ENCODE measurements at regions not wholly inside any gene's neighbourhood (a gene's known extent, or its start where the extent isn't known, plus 50 kb on each side); places are given as distances from the start of the nearest gene placed in this dataset.
"Not testable (repeated sequence)": the region's sequence is repeated elsewhere in the genome, so short reads cannot be mapped to it uniquely, and the experiment has no call there.

GRCh38 chr16:86718118-86718517 is 139.8 kb downstream of the FOXL1 start:
- DNase-seq: no peak

- DNase-seq: no peak
These were observed 144.6 kb downstream of the FOXL1 start for GRCh38 chr16:86722970-86723369.

GRCh38 chr16:86723689-86724088 is 145.3 kb downstream of the FOXL1 start:
- DNase-seq: no peak

GRCh38 chr16:86725401-86725800 is 147.1 kb downstream of the FOXL1 start:
- DNase-seq: no peak

GRCh38 chr16:86726340-86726739 is 148.0 kb downstream of the FOXL1 start:
- DNase-seq: no peak

GRCh38 chr16:86727131-86727530 is 148.8 kb downstream of the FOXL1 start:
- no peak for DNase-seq

GRCh38 chr16:86727632-86728031 is 149.3 kb downstream of the FOXL1 start:
- DNase-seq: no peak

GRCh38 chr16:86729686-86730085 is 151.3 kb downstream of the FOXL1 start:
- DNase-seq: no peak

- DNase-seq: no peak
These were observed 151.7 kb downstream of the FOXL1 start for GRCh38 chr16:86730086-86730485.

GRCh38 chr16:86730597-86730996 is 152.2 kb downstream of the FOXL1 start:
- DNase-seq: no peak

- DNase-seq: no peak
These were observed 154.4 kb downstream of the FOXL1 start for GRCh38 chr16:86732621-86733295.

GRCh38 chr16:86733546-86734254 is 155.4 kb downstream of the FOXL1 start:
- no peak for DNase-seq

- no peak for DNase-seq
These were observed 156.5 kb downstream of the FOXL1 start for GRCh38 chr16:86734543-86735460.

GRCh38 chr16:86735727-86736126 is 157.4 kb downstream of the FOXL1 start:
- DNase-seq: no peak

GRCh38 chr16:86736502-86736901 is 158.2 kb downstream of the FOXL1 start:
- no peak for DNase-seq

GRCh38 chr16:86737083-86737482 is 158.7 kb downstream of the FOXL1 start:
- DNase-seq: no peak

- not testable (repeated sequence) for DNase-seq
These were observed 160.0 kb downstream of the FOXL1 start for GRCh38 chr16:86738322-86738721.

GRCh38 chr16:86739178-86739577 is 160.8 kb downstream of the FOXL1 start:
- no peak for DNase-seq

- DNase-seq: no peak
These were observed 161.5 kb downstream of the FOXL1 start for GRCh38 chr16:86739808-86740207.

- DNase-seq: no peak
These were observed 161.9 kb downstream of the FOXL1 start for GRCh38 chr16:86740298-86740697.

- DNase-seq: no peak
These were observed 162.8 kb downstream of the FOXL1 start for GRCh38 chr16:86740906-86741799.

GRCh38 chr16:86747761-86748160 is 169.4 kb downstream of the FOXL1 start:
- DNase-seq: no peak

- no peak for DNase-seq
These were observed 170.3 kb downstream of the FOXL1 start for GRCh38 chr16:86748652-86749051.

Measured in activated CD8-positive, alpha-beta memory T cell treated with anti-CD3 and anti-CD28 coated beads, Interleukin-2, amount 50 U/mL, for 4 hours (primary cell).